ENCODE measurements at regions not wholly inside any gene's neighbourhood (a gene's known extent, or its start where the extent isn't known, plus 50 kb on each side); places are given as distances from the start of the nearest gene placed in this dataset.

DNA sequence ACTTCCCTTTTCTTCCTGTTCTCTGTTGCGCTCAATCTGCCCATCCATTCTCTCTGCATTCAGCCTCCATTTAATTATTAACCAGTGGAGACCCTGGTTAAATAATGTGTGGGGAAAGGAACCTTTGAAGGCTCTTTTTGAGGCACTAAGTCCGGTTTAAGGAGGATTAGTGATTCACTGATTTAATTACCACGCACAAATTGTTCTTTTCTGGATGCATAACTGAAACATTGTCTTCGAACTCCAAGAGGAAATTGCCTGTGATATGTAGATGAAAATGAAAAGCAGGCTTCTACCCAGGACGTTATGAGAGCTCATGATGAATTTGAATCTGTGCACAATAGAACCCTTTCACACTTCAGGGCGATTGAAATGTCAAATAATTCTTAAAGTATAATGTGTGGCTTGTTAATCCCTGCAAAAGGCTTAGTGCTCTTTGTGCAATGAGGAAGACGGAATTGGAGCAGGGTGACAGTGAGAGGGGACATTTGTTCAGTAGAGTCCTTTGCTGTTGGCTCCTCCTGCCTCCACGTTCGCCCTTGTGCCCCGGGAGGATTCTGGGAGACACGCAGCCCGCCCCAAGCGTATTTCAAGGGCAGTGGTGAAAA lies 51.1 kb upstream of the ZNF236 start:
- no peak for FAIRE-seq
- no peak for DNase-seq (ENCODE audit: insufficient read length, low spot score)

DNA sequence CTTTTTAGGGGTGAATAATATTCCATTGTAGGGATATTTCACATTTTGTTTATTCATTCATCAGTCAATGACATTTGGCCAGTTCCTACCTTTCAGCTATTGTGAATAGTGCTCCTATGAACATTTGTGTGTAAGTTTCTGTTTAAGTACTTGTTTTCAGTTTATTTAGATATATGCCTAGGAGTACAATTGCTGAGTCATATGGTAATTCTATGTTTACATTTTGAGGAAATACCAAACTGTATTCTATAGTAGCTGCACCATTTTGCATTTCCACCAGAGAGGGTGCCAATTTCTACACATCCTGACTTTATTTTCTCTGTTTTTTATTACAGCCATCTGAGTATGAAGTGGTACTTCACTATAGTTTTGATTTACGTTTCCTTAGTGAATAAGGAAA lies 54.4 kb upstream of the ZNF236 start:
- FAIRE-seq (no peak), DNase-seq (ENCODE audit: insufficient read length, low spot score) (no peak)

DNA sequence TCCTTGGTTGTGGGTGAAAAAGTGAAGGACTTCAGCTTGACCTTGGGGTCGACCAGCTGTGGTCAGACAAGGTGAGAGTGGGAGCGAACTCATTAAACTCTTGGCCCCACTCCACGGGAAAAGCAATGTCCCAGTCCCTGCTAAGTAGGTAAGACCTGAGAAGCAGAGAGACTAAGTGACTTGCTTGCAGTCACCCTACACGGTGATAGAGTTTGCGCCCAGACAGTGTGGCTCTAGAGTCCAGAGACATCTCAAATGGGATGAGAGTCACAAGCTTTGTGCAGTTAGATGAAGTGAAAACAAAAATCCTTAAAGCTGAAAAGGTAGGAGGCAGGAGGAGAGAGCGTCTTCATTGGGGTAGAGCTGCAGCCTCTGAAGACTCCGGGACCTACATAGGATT lies 55.9 kb upstream of the ZNF236 start:
- FAIRE-seq: no peak

DNA sequence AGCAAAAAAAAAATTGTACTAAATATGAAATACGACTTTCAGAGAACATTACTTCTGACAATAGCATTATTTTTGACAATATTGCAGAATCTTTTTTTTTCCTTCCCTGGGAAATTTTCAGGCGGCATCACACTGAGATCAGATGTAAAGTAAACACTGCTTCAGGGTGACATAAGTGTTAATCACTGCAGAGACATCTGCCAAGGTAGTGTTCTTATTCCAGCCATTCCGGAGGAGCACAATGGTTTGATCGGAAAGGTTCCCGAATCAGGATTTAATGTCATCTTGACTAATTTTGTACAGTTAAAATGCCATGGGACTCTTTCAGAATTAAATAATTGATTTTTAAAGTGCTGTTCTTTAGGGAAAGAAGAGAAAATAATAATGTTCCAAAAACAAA lies 56.7 kb upstream of the ZNF236 start:
- FAIRE-seq: no peak

More for the DNA sequence above, 55.9 kb upstream of the ZNF236 start:
- no peak for DNase-seq (ENCODE audit: insufficient read length, low spot score)

DNA sequence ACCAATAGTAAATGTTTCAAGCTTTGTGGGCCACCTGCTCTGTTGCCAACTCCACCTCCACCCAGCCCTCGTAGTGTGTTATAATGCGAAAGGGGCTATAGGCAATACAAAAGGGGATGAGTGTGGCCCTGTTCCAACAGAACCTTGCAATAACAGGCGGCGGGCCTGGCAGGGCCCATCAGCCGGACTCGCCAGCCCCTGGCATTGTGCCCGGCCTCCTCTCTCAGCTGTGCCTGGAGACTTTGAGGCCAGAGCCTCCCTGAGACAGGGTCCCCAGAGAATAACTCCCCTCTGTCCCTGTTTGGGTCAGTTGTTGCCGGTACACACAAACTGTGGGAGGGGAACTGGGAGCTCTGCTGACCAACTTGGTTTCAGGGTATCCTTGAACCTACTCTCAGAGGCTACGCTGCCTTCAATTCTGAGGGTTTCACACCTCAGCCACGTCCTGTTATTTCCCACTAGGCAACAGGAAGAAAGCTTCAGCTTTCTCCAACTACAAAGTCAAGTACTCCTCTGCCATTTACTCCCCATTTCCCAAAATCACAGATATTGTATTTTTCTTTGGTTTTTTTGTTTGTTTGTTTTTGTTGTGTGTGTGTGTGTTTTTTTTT lies 58.0 kb upstream of the ZNF236 start:
- no peak for DNase-seq (ENCODE audit: insufficient read length, low spot score)
- no peak for FAIRE-seq

More for the DNA sequence above, 56.7 kb upstream of the ZNF236 start:
- no peak for DNase-seq (ENCODE audit: insufficient read length, low spot score)

DNA sequence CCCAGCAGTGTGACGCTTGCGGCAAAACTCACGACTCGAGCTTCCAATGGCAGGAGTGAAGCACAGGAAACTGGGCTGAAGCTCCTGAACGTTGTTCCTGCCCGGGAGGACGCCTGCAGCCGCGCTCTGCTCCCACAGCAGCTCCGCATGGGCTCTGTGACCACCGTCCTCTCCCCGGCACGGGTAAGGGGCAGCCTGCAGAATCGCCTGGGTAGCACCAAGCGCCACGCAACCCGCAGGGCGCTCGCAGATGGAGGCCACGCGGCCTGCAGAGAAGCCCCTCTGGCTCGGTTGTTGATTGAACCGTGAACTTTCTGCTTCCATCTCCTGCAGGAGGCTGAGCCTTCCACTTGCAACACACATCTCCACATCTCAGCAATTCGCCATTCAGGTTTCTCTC lies 63.3 kb upstream of the ZNF236 start:
- FAIRE-seq (no peak), DNase-seq (ENCODE audit: insufficient read length, low spot score) (no peak)

DNA sequence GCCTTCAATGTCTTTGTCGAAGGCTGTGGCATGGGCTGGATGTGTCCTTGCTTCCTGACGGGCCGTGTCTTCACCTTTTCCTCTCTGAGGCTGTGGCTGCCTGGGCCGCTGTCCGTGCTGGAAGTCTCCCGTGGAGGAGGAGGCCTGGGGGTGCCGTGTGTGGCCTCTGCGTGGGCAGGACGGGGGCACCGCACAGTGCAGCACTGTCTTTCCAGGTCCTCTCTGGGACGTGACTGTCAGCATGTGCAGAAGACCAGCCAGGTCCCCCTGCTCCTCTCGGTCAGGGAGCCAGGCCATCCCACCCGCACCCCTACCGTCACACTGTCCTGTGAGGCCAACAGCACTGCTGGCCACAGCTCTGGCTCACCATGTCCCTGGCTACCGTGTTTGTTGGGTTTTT lies 64.4 kb upstream of the ZNF236 start:
- no peak for DNase-seq (ENCODE audit: insufficient read length, low spot score)
- FAIRE-seq: no peak

DNA sequence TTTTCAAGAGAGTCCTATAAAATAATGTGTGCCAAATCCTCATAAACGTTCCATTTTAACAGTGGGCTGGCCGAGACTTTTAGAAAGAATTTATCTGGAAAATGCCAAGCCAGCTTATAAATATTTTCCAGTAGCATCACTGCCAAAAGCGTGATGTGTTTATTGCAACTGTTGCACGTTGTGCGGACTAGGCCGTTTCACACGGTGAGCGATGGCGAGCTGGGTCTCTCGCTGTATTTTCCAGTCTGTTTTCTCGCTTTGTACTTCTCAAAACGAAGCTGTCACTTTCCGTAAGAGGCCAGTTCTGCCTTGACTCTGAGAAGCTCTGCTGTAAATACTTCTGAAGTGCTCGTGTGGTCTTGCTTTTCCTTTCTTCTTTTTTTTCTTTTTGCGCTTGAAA lies 65.0 kb upstream of the ZNF236 start:
- FAIRE-seq: no peak

DNA sequence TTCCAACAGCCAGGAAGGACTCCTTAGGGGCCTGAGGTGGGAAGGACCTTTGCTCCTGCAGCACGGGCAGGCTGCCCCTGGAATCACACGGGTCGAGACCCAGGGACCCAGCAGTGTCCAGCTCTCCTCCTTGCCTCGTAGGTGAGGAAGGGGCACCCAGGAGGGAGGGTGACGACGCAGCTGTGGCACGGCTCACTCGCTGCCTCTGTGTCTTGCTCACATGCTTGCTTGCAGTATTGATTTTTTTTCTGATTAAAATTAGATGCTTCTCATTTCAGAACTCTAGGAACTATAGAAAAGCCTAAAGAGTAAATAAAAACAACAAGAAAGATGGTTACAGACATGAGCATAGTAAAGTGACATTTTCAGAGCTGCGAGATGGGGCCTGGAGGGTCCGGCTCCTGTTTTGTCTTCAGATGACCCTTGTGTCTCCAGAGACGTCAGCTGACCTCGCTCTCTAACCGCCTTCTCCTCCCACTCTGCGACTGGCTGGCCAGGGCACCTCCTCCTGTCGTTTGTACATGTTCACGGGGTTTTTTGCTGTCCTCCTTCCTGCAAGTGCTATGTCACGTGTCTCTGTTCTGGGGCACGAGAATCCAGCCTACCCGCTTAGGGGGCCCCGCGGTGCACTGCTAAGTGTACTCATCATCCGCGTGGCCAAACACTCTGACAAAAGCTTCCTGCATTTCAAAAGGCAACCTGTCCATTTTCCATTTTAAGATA lies 65.7 kb upstream of the ZNF236 start:
- FAIRE-seq: no peak
- DNase-seq (ENCODE audit: insufficient read length, low spot score): no peak

More for the DNA sequence above, 65.0 kb upstream of the ZNF236 start:
- no peak for DNase-seq (ENCODE audit: insufficient read length, low spot score)

DNA sequence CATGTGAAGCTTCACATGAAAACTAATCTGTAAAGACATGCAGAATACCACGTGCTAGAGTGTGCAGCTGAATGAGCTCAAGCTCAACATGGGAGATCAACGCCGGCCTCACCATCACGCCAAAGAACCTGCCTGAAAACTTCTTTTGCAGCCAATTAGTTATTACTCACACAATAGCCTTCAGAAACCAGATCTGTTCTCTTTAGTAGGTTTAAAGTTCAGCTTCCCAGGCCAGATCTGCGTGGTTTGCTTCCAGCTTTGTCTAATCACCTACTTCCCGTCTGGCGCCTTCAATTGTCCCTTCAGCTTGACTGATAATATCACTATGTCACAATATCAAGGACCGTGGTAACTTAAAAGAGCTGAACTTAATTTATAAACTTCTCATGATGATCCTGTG lies 68.0 kb upstream of the ZNF236 start:
- DNase-seq (ENCODE audit: insufficient read length, low spot score) (no peak), FAIRE-seq (no peak)

DNA sequence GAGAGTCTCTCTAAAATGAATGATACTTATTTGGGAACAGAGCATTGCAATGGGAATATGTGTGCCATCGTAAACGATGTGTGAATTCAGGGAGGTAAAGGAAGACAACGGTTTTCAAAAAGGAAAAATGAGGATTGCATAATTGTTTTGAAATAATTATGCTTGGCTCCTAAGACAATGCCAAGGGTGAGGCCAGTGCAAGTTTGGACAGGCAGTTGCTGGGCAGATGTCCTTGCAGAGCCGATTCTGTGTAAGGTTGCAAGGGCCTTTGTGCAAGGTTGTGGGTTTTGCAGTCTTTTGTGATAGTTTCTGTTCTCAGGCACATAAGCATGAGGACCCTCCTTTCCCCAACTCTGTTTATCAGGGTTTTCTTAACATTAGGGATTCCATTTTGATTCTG lies 70.0 kb upstream of the ZNF236 start:
- FAIRE-seq: no peak
- DNase-seq (ENCODE audit: insufficient read length, low spot score): no peak

DNA sequence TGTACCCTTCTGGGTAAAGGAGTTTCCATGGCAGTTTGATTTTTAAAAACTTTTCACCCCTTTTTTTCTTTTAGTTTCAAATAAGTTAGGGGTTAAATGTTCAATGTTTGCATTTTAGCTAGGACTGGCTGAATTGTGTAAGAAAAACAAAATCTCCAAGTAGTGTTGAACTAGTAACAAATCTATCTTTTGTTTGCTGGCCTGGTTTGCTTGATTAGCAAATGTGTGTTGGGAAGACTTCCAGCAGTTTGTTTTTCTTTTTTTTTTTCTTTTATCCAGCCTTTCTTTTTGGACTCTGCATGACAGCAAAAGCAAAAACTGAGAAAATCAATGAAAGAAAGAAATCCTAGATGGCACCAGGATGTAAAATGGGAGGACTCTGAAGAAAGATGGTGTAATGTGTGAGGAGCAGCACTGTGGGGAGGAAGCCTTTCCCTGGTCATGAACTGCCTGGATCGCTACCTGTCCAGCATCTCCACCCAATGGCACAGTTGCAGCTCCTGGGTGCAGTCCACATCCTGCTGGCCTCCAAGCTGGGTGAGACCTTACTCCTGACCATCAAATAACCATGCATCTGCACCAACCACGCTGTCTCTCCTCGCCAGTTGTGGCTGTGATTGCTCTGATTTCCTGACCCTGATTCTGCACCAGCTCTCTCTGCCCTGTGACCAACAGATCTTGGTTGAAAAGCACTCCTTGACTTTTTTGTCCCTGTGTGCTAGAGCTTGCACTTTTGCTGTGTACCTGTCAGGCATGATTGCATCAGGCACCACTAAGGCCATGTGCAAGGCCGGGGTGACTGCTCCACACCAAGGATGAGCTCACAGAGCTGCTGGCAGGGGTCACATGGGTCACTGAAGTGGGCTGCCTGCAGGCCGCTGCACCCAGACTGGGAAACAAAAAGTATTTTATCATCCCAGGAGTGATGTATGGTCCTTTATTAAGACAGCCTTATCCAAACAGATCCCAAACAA lies 71.2 kb upstream of the ZNF236 start:
- DNase-seq (ENCODE audit: insufficient read length, low spot score) (no peak), FAIRE-seq (no peak)

DNA sequence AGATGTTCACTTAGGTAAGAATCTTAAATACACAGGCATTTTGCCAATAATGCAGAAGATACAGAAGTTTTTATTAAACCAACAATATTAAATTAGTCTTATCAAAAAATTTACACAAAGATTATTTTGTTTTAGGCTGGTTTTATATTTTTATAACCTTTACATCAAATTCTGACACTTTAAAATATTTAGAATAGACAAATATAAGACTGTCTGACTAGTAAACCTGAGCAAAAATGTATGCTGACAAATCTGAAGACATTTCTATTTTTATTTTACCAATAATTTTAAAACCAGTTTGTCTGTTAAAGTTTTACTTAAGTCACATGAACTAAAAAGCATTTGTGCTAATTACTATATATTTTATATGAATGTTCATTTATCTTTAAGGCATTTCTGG lies 72.1 kb upstream of the ZNF236 start:
- DNase-seq (ENCODE audit: insufficient read length, low spot score) (no peak), FAIRE-seq (no peak)

DNA sequence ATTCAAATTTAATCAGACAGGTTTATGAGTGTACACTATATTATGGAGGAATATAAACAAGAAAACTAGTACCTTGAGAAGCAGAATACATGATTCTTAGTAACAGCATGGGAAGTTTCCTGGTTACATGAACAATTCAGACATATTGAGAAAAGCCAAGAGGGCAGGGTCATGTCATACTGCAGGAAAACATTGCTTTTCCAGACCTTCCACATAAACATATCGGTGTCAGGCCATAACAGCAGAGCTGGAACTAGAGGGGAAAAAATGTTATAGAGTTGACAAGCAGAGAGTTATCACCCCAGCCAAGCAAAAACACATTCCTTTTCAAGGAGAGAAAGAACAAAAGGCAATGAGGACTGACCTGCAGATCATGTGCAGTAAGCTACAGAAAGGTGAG lies 74.7 kb upstream of the ZNF236 start:
- no peak for DNase-seq (ENCODE audit: insufficient read length, low spot score)
- no peak for FAIRE-seq

DNA sequence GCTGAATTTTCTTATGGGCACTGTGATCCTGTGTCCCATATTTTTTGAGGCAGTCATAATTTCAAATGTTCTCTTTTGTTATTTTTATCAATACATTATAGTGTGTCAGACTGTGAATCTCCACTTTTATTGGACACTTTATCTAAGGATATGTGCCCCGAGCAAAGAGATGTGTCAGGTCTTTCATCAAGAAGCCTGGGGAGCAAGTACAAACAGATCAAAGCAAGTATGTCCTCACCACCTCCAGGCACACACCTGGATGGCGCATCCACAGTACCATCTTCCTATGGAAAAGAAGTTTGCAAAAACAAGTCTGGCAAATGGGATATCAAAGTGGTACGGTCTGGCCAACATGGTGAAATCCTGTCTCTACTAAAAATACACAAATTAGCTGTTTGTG lies 81.0 kb upstream of the ZNF236 start:
- FAIRE-seq (no peak), DNase-seq (ENCODE audit: insufficient read length, low spot score) (no peak)

DNA sequence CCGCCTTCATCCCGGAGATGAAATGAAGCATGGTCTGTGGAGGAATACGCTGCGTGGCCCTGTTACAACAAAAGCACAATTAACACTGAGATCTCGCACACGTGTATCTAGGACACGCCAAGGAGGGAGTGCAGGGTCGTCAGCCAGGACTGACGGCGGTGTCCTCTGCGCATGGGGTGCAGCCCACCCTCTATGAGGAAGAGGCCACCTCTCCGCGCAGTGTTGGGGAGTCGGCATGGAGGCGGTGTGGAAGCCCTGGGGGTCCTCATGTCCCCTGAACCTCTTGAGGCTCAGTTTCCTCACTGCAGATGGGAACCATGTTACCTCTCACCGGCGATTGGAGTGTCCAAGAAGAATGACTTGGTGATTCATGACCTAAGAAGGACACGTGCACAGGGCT lies 86.0 kb upstream of the ZNF236 start:
- DNase-seq (ENCODE audit: insufficient read length, low spot score) (no peak), FAIRE-seq (no peak)

DNA sequence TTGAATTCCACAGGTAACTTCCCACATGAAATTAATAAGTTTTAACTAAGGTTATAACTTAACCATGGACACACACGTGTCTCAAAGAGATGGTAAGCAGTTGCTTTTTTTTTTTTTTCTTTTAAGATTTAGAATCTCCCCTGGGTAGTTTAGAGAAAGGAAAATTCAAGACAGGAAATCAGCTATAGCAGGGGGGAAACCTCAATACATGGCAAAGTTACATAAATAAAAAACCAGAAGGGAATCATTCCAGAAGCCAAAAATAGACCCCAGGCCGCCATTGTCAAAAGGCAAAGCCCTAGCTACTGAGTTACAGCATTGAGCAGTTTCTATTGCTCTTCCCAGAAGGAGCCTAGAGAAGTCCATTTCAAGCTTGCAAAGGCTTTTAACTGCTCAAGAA lies 91.5 kb upstream of the ZNF236 start:
- FAIRE-seq (no peak), DNase-seq (ENCODE audit: insufficient read length, low spot score) (no peak)

DNA sequence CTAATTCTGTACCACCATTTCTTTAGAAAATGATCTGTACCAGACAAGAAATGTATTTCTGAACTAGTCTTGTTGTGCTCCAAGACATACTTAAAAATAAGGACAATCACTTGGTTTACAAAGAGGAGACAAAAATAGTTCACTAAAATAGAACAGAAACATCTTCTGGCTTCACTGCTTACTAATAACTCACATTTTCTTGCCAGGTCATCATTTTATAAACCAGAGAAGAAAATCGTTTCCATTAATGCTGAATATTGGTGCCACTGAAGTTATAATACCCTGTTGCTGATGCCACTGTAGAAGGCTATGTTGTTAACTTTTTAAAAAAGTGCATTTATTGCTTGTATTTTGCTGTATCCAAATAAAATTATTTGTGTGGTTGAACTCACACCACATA lies 94.8 kb upstream of the ZNF236 start:
- DNase-seq (ENCODE audit: insufficient read length, low spot score): no peak
- no peak for FAIRE-seq

DNA sequence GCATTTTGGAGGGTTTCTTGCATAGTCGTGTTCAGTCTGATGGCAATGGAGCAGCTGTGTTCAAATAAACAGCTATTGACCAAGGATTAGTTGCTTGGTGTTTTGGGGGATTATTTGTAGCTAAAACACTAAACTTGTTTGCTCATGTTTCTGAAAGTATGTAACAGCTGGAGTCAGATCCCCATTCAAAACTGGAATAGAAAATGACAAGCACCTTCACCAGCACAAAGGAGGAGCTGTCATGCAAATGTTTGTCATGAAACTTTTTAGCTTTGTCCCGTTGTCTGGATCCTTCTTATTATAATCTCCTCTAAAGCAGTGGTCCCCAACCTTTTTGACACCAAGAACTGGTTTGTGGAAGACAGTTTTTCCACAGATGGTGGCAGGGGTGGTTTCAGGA lies 96.9 kb upstream of the ZNF236 start:
- DNase-seq (ENCODE audit: insufficient read length, low spot score): no peak
- no peak for FAIRE-seq

DNA sequence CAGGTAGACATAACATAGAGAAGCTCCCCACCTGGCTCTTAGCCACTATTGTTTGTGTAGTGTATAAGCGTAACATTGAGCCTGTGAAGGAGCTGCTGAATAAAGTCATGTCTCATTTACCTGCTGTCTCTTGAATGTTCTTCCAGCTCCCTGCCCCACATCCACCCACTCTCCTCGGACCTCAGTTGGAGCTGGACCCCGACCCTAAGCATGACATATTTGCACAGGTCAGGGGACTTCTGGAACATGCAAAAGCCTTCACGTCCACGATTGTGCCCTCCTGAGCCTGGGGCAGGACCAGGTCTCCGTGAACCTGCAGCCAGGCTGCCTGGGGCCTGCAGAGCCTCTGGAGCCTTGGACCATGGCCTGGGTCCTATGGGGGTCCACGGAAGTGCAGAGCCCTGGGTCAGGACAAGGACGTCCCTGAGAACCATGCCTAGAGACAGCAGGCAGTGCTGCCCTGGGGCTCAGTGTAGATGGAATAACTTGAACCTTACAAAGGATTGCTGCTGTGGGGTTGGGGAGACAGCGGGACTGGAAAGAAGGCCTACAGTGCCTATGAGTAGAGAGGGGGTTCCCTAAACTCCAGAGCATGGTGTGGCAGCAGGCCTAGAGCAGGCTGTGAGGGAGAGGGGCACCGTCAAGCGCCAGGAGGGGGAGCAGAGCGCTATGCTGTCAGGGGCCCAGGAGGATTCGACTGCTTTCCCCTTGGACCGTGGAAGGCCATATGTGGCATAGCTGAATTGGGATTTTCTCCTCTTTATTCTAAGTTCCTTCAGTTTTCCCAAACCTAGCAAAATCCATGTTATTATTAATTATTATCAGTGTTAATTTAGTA lies 99.9 kb upstream of the ZNF236 start:
- FAIRE-seq (no peak), DNase-seq (ENCODE audit: insufficient read length, low spot score) (no peak)
